GM19238 (cell line): ENCODE measurements at regions not wholly inside any gene's neighbourhood (a gene's known extent, or its start where the extent isn't known, plus 50 kb on each side); places are given as distances from the start of the nearest gene placed in this dataset.
"Not testable (repeated sequence)": the region's sequence is repeated elsewhere in the genome, so short reads cannot be mapped to it uniquely, and the experiment has no call there.

Source experiments
- DNase-seq: peaks from one replicate; pipeline ENCODE4 v3.0.0; 2011; ENCODE audit warnings: low spot score; ENCODE audit not compliant: insufficient read length

- DNase-seq: no peak
Observed at GRCh38 chr5:17690473-17690872, 56.2 kb downstream of the TAF11L14 start.

GRCh38 chr5:17691762-17692161 is 57.5 kb downstream of the TAF11L14 start:
- DNase-seq: no peak

GRCh38 chr5:17694371-17694770 is 60.1 kb downstream of the TAF11L14 start:
- DNase-seq: no peak

GRCh38 chr5:17694914-17695313 is 60.7 kb downstream of the TAF11L14 start:
- no peak for DNase-seq

DNA sequence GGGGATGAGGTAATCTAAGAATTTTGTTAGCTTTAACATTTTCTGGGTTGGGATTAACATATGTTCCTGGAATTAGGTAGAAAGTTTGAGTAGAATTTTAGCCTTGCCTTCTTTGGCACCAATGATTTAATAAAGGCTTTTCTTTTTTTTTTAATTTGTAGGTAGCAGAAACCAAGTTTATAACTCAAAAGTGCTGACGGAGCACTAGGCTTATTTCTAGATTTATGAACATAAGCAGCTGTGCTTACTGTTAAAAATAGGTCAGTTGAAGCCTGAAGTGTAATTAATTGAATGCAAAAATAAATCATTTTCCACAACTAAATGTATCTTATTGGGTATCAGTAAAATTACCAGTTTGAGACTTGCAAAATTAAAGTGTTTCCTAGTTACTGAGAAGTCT is 62.4 kb downstream of the TAF11L14 start:
- no peak for DNase-seq

DNA sequence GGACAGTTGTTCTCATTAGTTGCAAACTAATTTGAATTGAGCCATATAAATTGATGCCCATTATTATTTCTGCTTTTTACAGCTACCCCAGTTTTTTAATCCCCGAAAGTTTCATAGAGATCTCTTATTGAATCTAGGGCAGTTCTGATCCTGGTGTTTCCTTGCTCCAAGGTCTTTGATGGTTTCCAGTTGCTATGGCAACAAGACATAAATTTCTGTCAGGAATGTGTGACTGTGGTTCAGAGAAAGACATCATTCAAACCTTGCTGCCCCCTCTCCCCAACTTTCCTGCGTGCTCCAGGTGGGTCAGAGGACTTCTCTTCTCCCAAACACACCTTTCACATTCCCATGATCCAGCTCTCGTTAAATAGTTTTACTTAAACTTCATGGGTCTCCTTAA is 63.4 kb downstream of the TAF11L14 start:
- DNase-seq: no peak

GRCh38 chr5:17709011-17709710 is 74.9 kb downstream of the TAF11L14 start:
- DNase-seq: no peak

DNA sequence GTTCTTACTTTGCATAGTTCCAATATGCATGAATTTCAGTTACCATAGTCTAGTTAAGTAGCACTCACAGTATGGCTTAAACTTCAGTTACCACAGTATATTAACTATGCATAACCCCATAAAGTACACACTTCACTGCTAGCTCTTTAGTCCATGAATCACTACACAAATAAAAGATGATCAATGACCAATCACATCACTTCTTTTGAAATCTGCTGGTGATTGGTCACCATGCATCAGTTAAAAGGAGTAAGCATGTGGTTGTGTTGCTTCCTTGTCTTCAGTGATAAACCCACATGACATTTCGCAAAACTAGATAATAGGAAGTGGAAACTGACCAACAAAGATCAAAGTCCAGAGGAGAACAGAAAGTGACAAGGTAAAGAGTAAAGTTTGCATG is 79.0 kb downstream of the TAF11L14 start:
- DNase-seq: no peak

GRCh38 chr5:17714186-17714585 is 79.9 kb downstream of the TAF11L14 start:
- no peak for DNase-seq

- DNase-seq: no peak
Observed at GRCh38 chr5:17719592-17719991, 85.3 kb downstream of the TAF11L14 start.

DNA sequence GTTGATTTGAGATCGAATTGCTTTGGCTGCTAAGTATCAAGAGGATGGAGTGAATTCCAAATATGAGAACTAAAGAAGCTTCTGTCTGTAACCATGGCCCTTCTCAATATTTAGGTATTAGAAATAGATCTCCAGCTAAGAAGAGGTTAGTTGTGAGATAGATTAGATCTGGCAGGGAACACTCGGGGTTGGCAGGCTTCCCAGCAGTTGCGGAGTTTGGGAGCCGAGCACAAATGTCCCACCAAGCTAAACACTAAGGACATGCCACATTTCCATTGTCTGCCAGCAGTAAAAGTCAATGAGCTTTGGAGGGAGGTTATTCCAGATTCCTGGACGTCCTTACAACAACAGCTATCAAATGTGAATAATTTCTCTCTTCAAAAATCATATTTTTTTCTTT is 85.8 kb downstream of the TAF11L14 start:
- DNase-seq: no peak

DNA sequence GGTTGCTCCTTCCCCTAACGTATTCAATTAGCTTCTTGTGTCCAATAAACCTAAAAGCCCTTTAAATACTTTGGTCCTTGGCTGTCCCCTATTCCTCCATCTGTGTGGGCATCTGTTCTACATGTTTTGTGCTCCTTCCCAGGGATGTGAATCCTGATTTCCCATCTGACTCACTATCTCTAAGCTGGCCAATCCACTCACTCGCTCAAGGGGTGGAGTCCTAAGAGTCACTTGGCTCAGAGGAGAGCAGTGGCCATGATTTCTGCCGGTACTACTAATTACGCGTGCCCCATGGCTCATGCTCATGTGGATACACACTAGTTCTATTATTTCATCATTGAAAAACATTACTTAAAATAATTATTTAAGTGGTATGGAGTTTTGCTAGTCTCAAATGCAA is 89.6 kb downstream of the TAF11L14 start:
- no peak for DNase-seq

- DNase-seq: no peak
Observed at GRCh38 chr5:17727098-17727497, 92.8 kb downstream of the TAF11L14 start.

DNA sequence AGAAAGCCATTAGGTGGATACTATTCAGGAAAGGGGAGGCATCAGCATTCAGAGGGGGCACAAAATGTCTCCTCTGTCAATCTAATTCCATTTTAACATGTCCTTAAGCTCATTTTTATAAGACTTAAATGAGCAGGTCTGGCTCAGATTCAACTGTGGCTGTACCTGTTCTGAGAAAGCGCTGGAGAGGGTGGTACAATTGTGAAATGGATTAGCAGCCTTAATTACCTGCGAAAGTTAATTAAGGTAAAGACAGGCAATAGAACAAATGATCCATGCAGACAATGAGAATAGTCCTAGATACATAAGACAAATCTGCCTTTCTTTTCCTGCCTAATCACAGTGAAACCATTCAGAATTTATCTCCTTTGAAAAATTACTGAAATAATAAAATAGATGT is 96.2 kb downstream of the TAF11L14 start:
- DNase-seq: no peak

DNA sequence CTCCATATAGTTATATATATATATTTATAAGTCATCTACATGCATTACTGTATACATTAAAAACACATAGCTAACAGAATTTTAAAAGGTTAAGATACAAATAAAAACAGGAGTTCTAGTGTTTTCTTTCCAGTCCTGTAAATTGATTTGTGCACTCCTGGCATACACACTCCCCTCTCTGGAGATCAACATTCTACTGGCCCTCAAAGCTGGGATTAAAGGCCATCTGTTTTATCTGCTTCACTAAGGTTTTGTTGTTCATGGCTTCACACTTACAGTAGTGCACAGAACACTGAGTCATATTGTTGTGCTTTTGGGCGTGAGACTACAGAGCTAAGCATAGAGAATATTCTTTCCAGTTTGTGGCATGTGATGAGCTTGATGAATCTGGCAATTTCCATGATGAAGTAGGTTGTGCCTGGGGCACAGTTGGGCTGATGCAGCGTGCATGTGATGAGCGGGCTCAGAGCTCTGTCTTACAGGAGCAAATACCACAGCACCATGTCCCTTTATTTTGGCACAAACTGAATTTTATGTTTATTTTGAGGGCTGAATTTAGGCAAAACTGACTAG is 98.2 kb downstream of the TAF11L14 start:
- DNase-seq: no peak

- no peak for DNase-seq
Observed at GRCh38 chr5:17734011-17734410, 99.8 kb downstream of the TAF11L14 start.

GRCh38 chr5:17735761-17736160 is 101.5 kb downstream of the TAF11L14 start:
- DNase-seq: no peak

DNA sequence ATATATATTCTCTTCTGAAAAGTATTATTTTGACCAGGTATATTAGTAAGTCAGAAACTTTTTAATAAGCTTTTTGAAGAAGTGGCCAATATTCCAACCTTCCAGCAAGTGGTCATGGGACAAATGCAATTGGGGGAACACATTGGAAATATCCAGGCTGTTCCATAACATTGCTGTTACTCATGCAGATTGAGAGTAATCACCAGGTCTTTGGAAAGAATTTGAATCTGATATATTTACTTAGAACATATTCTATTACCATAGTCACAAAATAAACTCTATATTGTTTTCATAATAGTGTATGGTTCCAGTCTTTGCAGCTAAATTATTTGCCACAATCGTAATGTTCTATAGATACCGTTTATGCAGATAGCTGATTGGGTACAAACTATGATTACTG is 102.8 kb downstream of the TAF11L14 start:
- DNase-seq: no peak

DNA sequence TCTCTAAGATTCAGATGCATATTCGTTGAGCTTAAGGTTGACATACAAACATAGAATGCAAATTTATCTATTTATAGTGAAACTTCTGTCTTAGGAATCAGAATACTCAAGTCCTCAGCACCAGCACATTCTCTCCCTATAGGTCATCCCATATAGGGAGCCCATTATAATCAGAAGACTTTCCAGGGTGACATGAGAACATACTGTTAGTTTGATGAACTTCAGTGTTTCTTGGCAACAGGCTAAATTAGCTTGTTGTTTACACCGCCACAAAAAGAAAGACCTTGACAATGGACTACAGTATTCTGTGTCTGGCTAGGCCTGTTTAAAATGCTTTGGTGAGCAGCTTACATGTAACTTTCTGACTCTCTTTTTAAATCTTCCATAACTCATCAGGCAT is 104.2 kb downstream of the TAF11L14 start:
- no peak for DNase-seq

DNA sequence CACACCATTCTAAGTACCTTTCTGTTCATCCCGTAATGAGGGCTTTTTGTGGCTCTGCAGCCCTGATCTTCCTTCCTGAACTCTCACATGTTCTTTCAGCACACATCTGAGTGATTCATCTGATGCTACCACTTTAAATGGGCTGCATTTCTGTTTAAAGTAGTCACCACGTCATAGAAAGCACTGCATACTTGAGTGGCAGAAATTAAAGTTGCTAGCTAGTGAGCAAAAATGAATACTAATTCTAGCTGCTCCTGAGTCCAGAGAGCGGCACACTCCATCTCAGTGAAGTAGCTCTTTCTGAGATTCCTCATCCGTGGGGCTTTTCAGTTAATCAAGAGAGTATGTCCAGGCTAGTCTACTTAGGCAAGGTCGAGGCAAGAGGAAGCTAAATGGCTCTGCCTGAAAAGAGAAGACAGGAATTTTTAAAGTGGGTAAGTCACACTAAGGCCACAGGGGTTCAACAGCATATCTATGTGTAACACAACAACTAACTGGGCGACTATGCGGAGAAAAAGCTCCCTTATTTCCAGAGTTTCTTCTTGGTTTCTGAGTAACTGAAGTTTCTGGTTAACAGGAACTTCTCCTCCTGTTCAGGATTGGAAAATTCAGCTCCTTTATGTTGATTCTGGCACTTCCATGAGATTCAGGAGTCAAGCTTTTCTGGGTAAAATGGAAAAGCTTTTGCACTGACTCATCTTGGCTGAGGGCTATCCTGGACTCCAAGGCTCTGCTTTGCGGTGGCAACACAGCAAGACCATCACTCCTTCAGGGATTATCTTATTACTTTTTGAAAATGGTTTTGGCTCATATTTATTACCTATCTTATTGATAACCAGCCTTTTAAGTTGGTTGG is 109.5 kb downstream of the TAF11L14 start:
- no peak for DNase-seq

DNA sequence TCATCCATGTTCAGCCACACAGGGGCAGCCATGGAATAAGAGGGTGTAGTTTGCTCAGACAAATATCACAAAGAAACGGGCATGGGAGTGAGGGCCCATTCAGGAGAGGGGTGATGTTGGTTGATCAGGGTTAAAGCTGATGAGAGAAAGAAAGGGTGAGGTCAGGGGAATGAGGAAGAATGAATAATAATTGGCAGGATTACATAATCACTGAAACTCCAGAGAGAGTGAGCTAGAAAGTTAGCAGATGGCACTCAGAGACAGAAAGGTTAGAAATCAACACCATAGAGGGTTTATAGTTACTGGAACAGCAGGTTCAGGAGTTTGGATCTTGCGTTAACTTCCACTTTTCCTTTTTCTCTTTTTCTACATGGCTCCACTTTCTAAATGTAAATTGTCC is 113.9 kb downstream of the TAF11L14 start:
- no peak for DNase-seq

- DNase-seq: no peak
Observed at GRCh38 chr5:17748941-17749340, 114.7 kb downstream of the TAF11L14 start.

DNA sequence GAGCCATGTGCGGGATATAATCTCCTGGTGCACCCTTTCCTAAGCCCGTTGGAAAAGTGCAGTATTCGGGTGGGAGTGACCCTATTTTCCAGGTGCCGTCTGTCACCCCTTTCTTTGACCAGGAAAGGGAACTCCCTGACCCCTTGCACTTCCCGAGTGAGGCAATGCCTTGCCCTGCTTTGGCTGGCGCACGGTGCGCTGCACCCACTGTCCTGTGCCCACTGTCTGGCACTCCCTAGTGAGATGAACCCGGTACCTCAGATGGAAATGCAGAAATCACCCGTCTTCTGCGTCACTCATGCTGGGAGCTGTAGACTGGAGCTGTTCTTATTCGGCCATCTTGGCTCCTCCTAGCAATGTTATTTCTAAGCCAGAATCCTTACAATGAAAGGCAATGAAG is 121.1 kb downstream of the TAF11L14 start:
- DNase-seq: not testable (repeated sequence)
